ENCODE measurements at regions not wholly inside any gene's neighbourhood (a gene's known extent, or its start where the extent isn't known, plus 50 kb on each side); places are given as distances from the start of the nearest gene placed in this dataset.

DNA sequence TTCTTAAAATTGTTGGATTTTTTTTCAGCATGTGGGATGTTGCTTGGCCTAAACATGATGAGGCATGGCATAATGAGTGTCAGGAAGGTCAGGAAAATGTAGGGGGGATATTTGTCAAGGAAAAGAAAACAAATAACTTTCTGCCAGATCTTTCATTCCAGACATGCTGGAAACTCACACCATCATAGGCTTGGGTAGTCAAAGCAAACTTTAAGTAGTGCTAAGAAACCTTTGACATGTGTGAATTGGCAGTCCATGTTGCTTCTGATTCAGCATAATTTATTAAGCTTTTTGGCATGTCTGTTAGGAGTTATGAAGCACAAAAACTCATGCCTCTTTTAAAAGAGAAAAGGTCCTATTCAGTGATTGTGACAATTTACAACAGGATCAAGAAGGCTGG, 61.3 kb upstream of the MTAP start:
- TF ChIP-seq TAF1 (IDR thresholded peaks at IDR 0.05; ENCODE audit: borderline replicate concordance, insufficient read depth, low read length) (no peak), POLR2AphosphoS5 (IDR thresholded peaks at IDR 0.05; ENCODE audit: low read depth, low read length) (no peak)
